Naive B cell (primary cell): ENCODE measurements at regions not wholly inside any gene's neighbourhood (a gene's known extent, or its start where the extent isn't known, plus 50 kb on each side); places are given as distances from the start of the nearest gene placed in this dataset.

Source experiments
- ATAC-seq, 2 donors: fragments of 150-1000 bp; cut with Tn5 transposase; 2 replicates each; pipeline ENCODE4 v1.10.0; 2021; ENCODE audit warnings: low read depth in 2 of 2, mild to moderate bottlenecking in 2 of 2, moderate library complexity in 2 of 2
- DNase-seq: peaks from one replicate; pipeline ENCODE4 v3.0.0; 2022
- H3K27ac Mint-ChIP-seq, 6 donors: one replicate each; pipeline ENCODE4 v1.8.0; 2020 to 2022; ENCODE audit warnings: mild to moderate bottlenecking in 6 of 6, mixed read lengths in 6 of 6, moderate library complexity in 5 of 6, inconsistent platforms in 2 of 6
- H3K27me3 Mint-ChIP-seq, 3 donors: one replicate each; pipeline ENCODE4 v1.8.0; 2021 to 2022; ENCODE audit warnings: mixed read lengths in 3 of 3, mild to moderate bottlenecking in 1 of 3
- H3K36me3 Mint-ChIP-seq, 2 donors: one replicate each; pipeline ENCODE4 v1.8.0; 2020 to 2022; ENCODE audit warnings: mixed read lengths in 2 of 2, inconsistent platforms in 1 of 2, mild to moderate bottlenecking in 1 of 2
- H3K4me1 Mint-ChIP-seq, 3 donors: one replicate each; pipeline ENCODE4 v1.8.0; 2020 to 2022; ENCODE audit warnings: mixed read lengths in 3 of 3, inconsistent platforms in 1 of 3, mild to moderate bottlenecking in 1 of 3, moderate library complexity in 1 of 3
- H3K4me3 Mint-ChIP-seq, 8 donors: one replicate each; pipeline ENCODE4 v1.8.0; 2020 to 2022; ENCODE audit warnings: mild to moderate bottlenecking in 8 of 8, mixed read lengths in 8 of 8, moderate library complexity in 8 of 8, inconsistent platforms in 2 of 8
- H3K9me3 Mint-ChIP-seq, 7 donors: one replicate each; pipeline ENCODE4 v1.8.0; 2020 to 2022; ENCODE audit warnings: mixed read lengths in 7 of 7, mild to moderate bottlenecking in 5 of 7, inconsistent platforms in 2 of 7, moderate library complexity in 1 of 7

DNA sequence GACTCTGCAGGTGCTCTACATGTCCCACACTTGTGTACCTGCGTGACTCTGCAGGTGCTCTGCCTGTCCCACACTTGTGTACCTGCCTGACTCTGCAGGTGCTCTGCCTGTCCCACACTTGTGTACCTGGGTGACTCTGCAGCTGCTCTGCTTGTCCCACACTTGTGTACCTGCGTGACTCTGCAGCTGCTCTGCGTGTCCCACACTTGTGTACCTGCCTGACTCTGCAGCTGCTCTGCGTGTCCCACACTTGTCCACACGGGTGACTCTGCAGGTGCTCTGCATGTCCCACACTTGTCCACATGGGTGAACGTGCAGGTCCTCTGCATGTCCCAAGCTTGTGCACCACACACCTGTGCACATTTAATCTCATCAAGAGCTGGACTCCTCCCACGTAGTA is 576.7 kb upstream of the SALL3 start:
- H3K27ac Mint-ChIP-seq: no peak overlapping the region
- ATAC-seq: no peak
- no peak overlapping the region for H3K4me3 Mint-ChIP-seq
- no peaks in the 10 kb centered on the region for H3K36me3 Mint-ChIP-seq
- H3K4me1 Mint-ChIP-seq: peaks cover 7 to 10% (median 9%) of the 10 kb centered on the region in 3 donors
- DNase-seq: no peak
- H3K9me3 Mint-ChIP-seq: peaks cover 0 to 3% (median 2%) of the 10 kb centered on the region in 7 donors
- H3K27me3 Mint-ChIP-seq: peaks cover 0 to 10% (median 0%) of the 10 kb centered on the region in 3 donors

DNA sequence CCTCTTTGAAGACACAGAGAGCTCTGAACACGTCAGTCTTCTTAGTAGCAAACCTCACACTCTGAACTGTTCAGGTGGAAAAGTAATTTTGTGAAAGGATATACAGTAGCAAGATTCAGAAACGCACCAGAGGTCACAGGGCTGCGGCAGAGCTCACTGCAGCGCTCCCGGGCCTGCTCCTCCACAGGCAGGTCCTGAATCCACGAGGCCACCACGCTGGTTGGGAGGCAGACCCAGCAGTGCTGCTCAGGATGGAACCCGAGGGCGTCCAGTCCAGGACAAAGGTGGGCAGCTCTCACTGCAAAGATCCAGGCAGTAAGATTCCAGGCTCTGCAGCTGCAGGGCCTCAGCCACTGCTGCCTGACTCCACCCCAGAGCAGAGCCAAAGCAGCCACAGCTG is 576.2 kb upstream of the SALL3 start:
- H3K4me3 Mint-ChIP-seq: no peak overlapping the region
- no peaks in the 10 kb centered on the region for H3K36me3 Mint-ChIP-seq
- peaks cover 0 to 10% (median 0%) of the 10 kb centered on the region in 3 donors for H3K27me3 Mint-ChIP-seq
- H3K9me3 Mint-ChIP-seq: peaks cover 0 to 3% (median 2%) of the 10 kb centered on the region in 7 donors
- no peak for DNase-seq
- no peak for ATAC-seq
- H3K4me1 Mint-ChIP-seq: peaks cover 9 to 11% (median 10%) of the 10 kb centered on the region in 3 donors
- no peak overlapping the region for H3K27ac Mint-ChIP-seq

DNA sequence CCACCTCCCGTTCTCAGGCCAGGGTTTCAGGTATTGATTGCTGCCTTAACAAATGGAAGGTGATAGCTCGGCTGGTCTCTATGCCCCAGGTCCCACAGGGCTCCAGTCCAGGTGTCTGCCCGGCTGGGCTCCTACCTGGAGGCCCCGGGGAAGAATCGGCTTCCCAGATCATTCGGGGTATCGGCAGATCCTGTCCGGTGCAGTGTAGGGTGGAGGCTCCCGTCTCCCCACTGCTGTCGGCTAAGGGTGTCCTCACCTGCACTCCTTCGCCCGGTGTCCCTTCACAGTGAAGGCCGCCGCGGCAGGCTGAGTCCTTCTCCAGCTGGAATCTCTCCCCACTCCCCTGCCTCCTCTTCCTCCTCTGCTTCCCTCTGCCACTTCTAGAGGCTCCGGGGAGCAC is 573.9 kb upstream of the SALL3 start:
- H3K9me3 Mint-ChIP-seq: peaks cover 0 to 3% (median 3%) of the 10 kb centered on the region in 7 donors
- no peak for DNase-seq

DNA sequence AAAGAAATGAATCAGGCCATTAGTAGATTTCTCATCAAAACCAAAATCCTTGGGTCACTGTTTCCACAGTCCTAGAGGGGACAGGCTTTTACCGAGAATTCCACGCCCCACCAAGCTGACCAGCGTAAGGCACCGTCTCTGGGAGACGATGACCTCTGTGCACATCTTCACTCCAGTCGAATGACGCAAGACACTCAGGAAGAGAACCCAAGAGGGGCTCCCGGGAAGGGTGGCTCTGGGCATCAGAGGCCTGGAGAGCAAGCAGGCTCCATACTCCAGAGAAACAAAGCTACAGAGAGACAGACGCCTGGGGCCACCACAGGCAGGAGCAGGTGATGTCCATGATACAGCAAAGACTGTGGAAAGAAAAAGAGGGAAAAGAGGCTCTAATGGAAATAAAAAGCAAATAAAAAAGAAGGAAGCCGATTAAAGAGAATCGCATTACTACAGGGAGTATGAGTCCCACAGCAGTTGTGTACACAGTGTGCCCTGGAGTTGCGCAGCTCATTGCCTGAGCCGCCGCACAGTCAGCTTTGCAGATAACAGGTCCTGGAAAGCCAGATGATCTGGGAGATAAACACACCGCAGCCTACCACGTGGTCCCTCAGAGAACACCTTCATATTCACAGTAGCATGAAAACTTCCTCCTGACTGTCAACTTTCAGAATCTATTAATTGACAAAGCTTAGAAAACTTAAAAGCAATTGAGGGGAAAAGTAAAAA is 572.7 kb upstream of the SALL3 start:
- peak overlapping the region in 1 of 6 donors; percentile 32 for H3K27ac Mint-ChIP-seq
- H3K4me3 Mint-ChIP-seq: no peak overlapping the region
- no peak for ATAC-seq
- no peaks in the 10 kb centered on the region for H3K36me3 Mint-ChIP-seq
- peaks cover 0 to 16% (median 0%) of the 10 kb centered on the region in 3 donors for H3K27me3 Mint-ChIP-seq
- no peak for DNase-seq
- H3K4me1 Mint-ChIP-seq: peaks cover 9 to 11% (median 10%) of the 10 kb centered on the region in 3 donors
- H3K9me3 Mint-ChIP-seq: peaks cover 0 to 3% (median 3%) of the 10 kb centered on the region in 7 donors

More for the DNA sequence above, 573.9 kb upstream of the SALL3 start:
- Mint-ChIP-seq H3K4me1 (peaks cover 9 to 11% (median 10%) of the 10 kb centered on the region in 3 donors), H3K4me3 (no peak overlapping the region), H3K27me3 (peaks cover 0 to 16% (median 0%) of the 10 kb centered on the region in 3 donors), H3K36me3 (no peaks in the 10 kb centered on the region), H3K27ac (no peak overlapping the region)
- no peak for ATAC-seq

DNA sequence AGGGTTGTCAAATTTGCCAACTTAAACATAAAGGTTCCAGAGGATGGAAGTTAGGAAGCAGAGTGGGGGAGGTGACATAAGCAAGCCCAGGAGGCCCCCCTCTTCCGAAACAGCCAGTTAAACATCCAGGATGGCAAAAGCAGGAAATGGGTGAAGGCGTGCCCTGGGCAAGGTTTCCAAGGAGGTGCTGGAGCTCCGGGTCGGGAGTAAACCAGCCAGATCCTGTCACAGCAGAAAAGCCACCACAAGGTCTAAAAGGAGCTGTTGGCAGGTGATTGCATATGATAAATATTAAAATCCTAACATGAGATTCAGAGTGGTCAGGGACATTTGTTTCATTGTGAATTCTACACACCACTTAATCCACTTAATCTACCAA is 572.2 kb upstream of the SALL3 start:
- ATAC-seq: no peak
- no peak for DNase-seq
- Mint-ChIP-seq H3K4me3 (no peak overlapping the region), H3K36me3 (no peaks in the 10 kb centered on the region), H3K4me1 (peaks cover 9 to 11% (median 10%) of the 10 kb centered on the region in 3 donors), H3K27me3 (peaks cover 0 to 16% (median 0%) of the 10 kb centered on the region in 3 donors), H3K9me3 (peaks cover 0 to 3% (median 3%) of the 10 kb centered on the region in 7 donors), H3K27ac (no peak overlapping the region)

DNA sequence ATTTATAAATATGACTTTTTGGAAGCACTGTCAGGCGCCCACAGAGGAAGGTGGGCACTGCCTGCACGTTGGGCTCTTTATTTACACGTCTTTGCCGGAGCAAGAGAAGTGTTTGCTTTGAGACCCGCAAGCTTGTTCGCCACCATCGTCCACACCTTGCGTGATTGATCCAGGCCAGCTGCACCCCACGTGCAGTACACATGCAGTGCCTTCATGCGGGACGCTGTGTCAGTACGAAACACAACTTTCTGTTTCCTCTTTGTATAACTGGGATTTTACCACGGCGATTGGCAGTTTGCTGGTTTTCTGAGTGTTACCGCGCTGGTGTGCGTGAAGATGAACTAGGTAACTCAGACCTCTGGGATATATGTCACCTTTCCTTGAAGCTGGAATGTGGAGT is 571.0 kb upstream of the SALL3 start:
- no peaks in the 10 kb centered on the region for H3K36me3 Mint-ChIP-seq
- no peak overlapping the region for H3K4me3 Mint-ChIP-seq
- H3K27ac Mint-ChIP-seq: no peak overlapping the region
- ATAC-seq (no peak), DNase-seq (no peak)
- peaks cover 0 to 16% (median 0%) of the 10 kb centered on the region in 3 donors for H3K27me3 Mint-ChIP-seq
- peaks cover 0 to 4% (median 0%) of the 10 kb centered on the region in 7 donors for H3K9me3 Mint-ChIP-seq
- H3K4me1 Mint-ChIP-seq: peaks cover 9 to 11% (median 10%) of the 10 kb centered on the region in 3 donors

DNA sequence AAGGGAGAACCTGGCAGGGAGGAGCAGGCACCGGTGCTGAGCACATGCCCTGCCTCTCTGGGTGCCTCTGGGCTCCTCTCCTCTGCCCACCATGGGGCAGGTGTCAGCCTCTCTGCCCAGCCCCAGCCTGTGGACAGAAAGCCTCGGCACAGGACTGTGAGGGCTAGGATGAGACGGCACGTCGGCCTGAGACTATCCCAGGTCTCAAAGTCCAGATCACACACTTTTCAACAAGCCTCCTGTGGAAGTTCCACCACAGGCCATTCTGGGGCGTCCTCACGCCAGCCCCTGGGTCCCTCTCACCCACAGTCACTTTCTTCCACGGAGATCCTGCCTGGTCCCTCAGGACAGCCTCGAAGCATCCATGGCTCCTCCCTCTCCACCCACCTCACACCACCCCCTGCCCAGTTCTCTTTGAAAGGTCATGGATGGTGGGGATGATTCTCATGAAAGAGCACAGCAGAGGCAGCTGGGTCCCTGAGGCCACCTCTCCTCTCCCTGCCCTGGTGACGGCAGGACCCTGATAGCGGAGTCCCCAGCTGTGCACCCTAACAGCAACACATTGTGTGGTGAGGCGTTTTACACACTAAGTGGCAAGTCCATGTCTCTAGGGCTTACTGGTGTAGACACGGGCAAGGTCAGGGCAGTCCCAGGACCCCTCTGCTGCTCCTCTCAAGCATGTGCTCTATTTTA is 569.4 kb upstream of the SALL3 start:
- Mint-ChIP-seq H3K27ac (no peak overlapping the region), H3K4me3 (no peak overlapping the region), H3K27me3 (peaks cover 0 to 16% (median 0%) of the 10 kb centered on the region in 3 donors)

DNA sequence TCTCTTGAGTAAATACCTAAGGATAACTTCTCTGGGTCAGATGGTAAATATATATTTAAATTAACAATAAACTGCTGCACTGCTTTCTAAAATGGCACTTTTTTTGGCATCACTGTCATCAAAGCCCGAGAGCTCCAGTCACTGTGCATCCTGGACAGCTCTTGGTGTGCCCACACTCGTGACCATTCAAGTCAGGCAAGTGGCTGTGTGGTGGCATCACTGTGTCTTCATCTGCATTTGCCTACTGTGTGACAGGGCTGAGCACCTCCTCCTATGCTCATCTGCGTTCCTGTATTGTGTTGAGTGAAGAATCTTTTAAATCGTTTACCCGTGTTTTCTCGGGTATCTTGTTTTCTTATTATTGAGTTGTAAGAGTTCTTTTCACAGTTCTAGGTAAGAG is 568.1 kb upstream of the SALL3 start:
- no peaks in the 10 kb centered on the region for H3K36me3 Mint-ChIP-seq
- no peak for ATAC-seq
- H3K27me3 Mint-ChIP-seq: peaks cover 0 to 16% (median 0%) of the 10 kb centered on the region in 3 donors
- peaks cover 9 to 11% (median 10%) of the 10 kb centered on the region in 3 donors for H3K4me1 Mint-ChIP-seq
- H3K9me3 Mint-ChIP-seq: peaks cover 0 to 4% (median 2%) of the 10 kb centered on the region in 7 donors
- DNase-seq: no peak
- H3K27ac Mint-ChIP-seq: no peak overlapping the region
- no peak overlapping the region for H3K4me3 Mint-ChIP-seq

More for the DNA sequence above, 569.4 kb upstream of the SALL3 start:
- no peaks in the 10 kb centered on the region for H3K36me3 Mint-ChIP-seq
- H3K9me3 Mint-ChIP-seq: peaks cover 0 to 7% (median 2%) of the 10 kb centered on the region in 7 donors
- H3K4me1 Mint-ChIP-seq: peaks cover 9 to 11% (median 10%) of the 10 kb centered on the region in 3 donors
- ATAC-seq (no peak), DNase-seq (no peak)

DNA sequence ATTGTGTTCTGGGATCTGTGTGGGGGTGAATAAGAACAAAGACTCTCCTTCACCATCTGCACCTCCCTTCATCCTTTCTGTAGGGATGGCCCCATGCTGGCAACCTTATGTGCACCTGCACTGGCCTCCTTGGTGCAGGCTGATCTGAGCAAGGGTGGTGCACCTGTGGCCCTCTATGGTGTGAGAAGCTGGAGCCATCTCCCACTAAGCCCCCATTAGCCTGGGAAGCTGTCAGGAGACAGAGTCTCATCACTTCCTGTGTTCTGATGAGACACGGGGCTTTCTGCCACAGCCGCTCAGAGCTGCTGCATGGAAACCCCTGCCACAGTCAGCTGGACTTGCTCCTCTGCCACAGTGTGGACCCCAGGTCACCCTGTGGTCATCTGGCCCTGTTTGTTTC is 565.3 kb upstream of the SALL3 start:
- H3K27me3 Mint-ChIP-seq: peaks cover 0 to 6% (median 0%) of the 10 kb centered on the region in 3 donors
- peaks cover 0 to 4% (median 0%) of the 10 kb centered on the region in 7 donors for H3K9me3 Mint-ChIP-seq
- ATAC-seq: no peak
- no peaks in the 10 kb centered on the region for H3K4me1 Mint-ChIP-seq
- H3K27ac Mint-ChIP-seq: no peak overlapping the region
- H3K4me3 Mint-ChIP-seq: no peak overlapping the region
- no peaks in the 10 kb centered on the region for H3K36me3 Mint-ChIP-seq
- DNase-seq: no peak

DNA sequence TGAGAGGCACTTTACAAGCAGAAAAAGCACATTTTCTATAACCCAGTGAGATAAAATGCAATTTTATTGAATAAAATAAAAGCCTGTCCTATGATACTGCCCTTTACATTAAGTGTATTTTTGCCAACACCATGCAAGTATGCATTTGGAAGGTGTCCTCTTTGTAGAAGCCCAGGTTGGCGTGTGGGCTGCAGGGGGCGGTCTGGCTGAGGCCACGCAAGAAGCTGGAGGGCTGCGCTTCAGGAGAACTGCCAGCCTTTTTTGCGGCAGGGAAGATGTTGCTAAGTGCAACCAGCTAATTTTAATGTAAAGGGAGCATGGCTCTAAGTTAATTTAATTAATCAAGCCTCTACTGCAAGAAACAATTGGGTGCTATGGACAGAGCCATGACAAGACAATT is 562.8 kb upstream of the SALL3 start:
- Mint-ChIP-seq H3K27me3 (no peaks in the 10 kb centered on the region), H3K27ac (no peak overlapping the region), H3K9me3 (peaks cover 0 to 4% (median 0%) of the 10 kb centered on the region in 7 donors), H3K4me1 (no peaks in the 10 kb centered on the region), H3K36me3 (no peaks in the 10 kb centered on the region), H3K4me3 (no peak overlapping the region)
- no peak for ATAC-seq
- no peak for DNase-seq

DNA sequence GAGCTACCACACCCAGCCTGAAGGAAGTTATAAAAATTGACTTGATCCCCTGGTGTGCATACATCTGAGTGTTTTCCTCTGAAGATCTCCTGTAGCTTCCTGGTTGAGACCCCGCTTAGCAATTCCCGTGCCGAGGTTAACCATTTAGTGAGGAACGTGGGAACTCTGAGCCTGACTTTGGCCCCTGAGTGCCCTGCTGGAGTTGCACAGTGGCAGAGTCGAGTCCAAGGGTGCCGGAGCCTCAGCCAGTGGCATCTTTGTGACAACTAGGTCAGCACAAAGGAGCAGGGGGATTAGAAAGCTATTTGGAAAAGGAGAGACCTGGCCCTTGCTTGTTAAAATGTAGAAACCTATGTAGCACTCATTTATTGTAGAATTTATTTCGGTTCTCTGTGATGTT is 561.2 kb upstream of the SALL3 start:
- H3K27ac Mint-ChIP-seq: no peak overlapping the region
- ATAC-seq (no peak), DNase-seq (no peak)
- H3K36me3 Mint-ChIP-seq: no peaks in the 10 kb centered on the region
- peaks cover 0 to 7% (median 0%) of the 10 kb centered on the region in 7 donors for H3K9me3 Mint-ChIP-seq
- no peaks in the 10 kb centered on the region for H3K4me1 Mint-ChIP-seq
- H3K4me3 Mint-ChIP-seq: no peak overlapping the region
- H3K27me3 Mint-ChIP-seq: no peaks in the 10 kb centered on the region

DNA sequence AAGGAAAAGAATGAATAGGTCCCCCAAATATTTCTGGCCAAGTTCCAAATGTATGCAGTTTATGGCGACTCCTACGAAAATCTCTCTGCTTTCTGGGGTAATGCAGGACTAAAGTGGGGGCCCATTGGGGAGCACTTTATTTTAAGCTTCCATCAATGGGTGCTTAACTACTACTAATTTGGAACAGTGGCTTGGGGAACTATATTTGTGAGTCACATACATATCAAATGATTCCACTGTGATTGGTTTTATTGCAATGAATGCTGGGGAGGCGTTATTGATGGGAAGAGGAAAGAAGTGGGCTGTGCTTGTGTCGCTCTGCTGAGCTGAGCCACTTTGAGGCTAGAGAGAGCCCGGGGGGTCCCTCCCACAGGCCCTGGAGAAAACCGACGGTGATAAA is 560.4 kb upstream of the SALL3 start:
- Mint-ChIP-seq H3K4me1 (no peaks in the 10 kb centered on the region), H3K4me3 (no peak overlapping the region), H3K27me3 (no peaks in the 10 kb centered on the region), H3K9me3 (peaks cover 0 to 3% (median 0%) of the 10 kb centered on the region in 7 donors), H3K36me3 (no peaks in the 10 kb centered on the region), H3K27ac (no peak overlapping the region)
- ATAC-seq (no peak), DNase-seq (no peak)

DNA sequence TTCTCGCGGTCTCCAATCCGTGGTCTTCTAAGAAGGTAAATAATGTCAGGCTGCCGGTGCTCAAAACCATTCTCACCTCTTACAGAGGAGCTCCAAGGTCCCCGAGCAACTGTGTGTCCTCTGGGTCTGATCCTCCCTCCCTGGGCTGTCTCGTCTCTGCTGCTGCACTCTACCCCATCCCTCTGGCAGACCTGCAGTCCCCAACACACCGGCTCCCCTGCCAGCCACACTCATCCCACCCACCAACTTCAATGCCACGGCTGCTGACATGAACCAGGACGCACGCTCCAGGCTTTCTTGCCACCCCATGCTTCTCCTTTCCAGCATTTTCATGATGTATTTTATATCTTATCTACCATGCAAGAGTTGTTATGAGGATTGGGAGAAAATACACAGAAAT is 559.5 kb upstream of the SALL3 start:
- H3K27me3 Mint-ChIP-seq: no peaks in the 10 kb centered on the region
- peak overlapping the region in 1 of 8 donors; percentile 6 for H3K4me3 Mint-ChIP-seq
- ATAC-seq (no peak), DNase-seq (no peak)
- H3K27ac Mint-ChIP-seq: no peak overlapping the region
- peaks cover 0 to 3% (median 0%) of the 10 kb centered on the region in 7 donors for H3K9me3 Mint-ChIP-seq
- H3K4me1 Mint-ChIP-seq: no peaks in the 10 kb centered on the region
- H3K36me3 Mint-ChIP-seq: no peaks in the 10 kb centered on the region

DNA sequence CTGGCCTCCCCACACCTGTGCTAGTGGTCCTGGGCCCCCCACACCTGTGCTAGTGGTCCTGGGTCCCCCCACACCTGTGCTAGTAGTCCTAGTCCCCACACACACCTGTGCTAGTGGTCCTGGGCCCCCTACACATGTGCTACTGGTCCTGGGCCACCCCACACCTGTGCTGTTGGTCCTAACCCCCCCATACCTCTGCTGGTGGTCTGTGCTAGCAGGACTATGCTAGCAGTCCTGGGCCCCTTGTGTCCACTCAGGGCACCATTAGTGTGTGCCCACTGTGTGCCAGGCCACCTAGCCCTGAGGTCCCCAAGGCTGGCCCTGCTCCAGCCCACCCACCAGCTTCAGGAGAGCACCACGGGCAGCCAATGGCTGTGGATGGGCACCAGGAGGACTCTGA is 558.2 kb upstream of the SALL3 start:
- H3K27ac Mint-ChIP-seq: no peak overlapping the region
- H3K27me3 Mint-ChIP-seq: no peaks in the 10 kb centered on the region
- no peaks in the 10 kb centered on the region for H3K4me1 Mint-ChIP-seq
- no peak overlapping the region for H3K4me3 Mint-ChIP-seq
- DNase-seq (no peak), ATAC-seq (no peak)
- H3K9me3 Mint-ChIP-seq: peaks cover 0 to 3% (median 0%) of the 10 kb centered on the region in 7 donors
- H3K36me3 Mint-ChIP-seq: no peaks in the 10 kb centered on the region
